T-cell (primary cell): ENCODE measurements at regions not wholly inside any gene's neighbourhood (a gene's known extent, or its start where the extent isn't known, plus 50 kb on each side); places are given as distances from the start of the nearest gene placed in this dataset.

Experiments used
- ATAC-seq, 4 experiments: fragments of 200-7000 bp in 3 of 4; fragments of 150-1000 bp in 1 of 4; cut with Tn5 transposase; replicated peaks in 1 of 4; 1 replicate in 3 of 4; 2 replicates in 1 of 4; pipeline ENCODE4 v1.10.0; 2021; ENCODE audit warnings: moderate library complexity in 3 of 4, mild to moderate bottlenecking in 2 of 4, moderate number of reproducible peaks in 1 of 4
- CTCF ChIA-PET, 2 donors: fragments of 300-600 bp; sonication (Branson Sonifier 250); formaldehyde crosslinking; loops; one replicate each; lab custom pipeline; 2022; ENCODE audit warnings: antibody characterized with exemption in 2 of 2; lab: Charles Lee
- POLR2A ChIA-PET, 2 donors: fragments of 300-600 bp; sonication (Branson Sonifier 250); formaldehyde crosslinking; loops; one replicate each; lab custom pipeline; 2022; ENCODE audit warnings: antibody characterized with exemption in 2 of 2; lab: Charles Lee
- DNase-seq, 35 experiments: peaks; one replicate each; pipeline versions ENCODE4 v3.0.0 to v3.0.0-alpha.2; 2013 to 2023
- H3K27ac ChIP-seq: one replicate; pipeline ENCODE4 v1.5.1; 2013; ENCODE audit warnings: low read length
- H3K27me3 ChIP-seq, 2 experiments: replicated peaks in 1 of 2; 1 replicate in 1 of 2; 2 replicates in 1 of 2; pipeline versions ENCODE4 v1.6.1 to v1.7.0; 2013; ENCODE audit warnings: low read length in 1 of 2, mixed read lengths in 1 of 2; ENCODE audit not compliant: control insufficient read depth in 2 of 2, insufficient read depth in 2 of 2; ENCODE audit errors: extremely low read depth in 1 of 2
- H3K36me3 ChIP-seq, 2 donors: 1 replicate in 1 of 2; 2 replicates in 1 of 2; pipeline versions ENCODE4 v1.6.1 to v1.7.0; 2013; ENCODE audit warnings: low read length in 1 of 2; ENCODE audit not compliant: control insufficient read depth in 2 of 2, insufficient read depth in 1 of 2; ENCODE audit errors: extremely low read depth in 1 of 2
- H3K4me1 ChIP-seq, 2 experiments: 1 replicate in 1 of 2; 2 replicates in 1 of 2; pipeline versions ENCODE4 v1.6.1 to v1.7.0; 2013; ENCODE audit warnings: low read length in 2 of 2, mixed read lengths in 1 of 2; ENCODE audit not compliant: insufficient read depth in 2 of 2, control insufficient read depth in 1 of 2; ENCODE audit errors: extremely low read depth in 1 of 2
- H3K4me3 ChIP-seq, 2 donors: 1 replicate in 1 of 2; 2 replicates in 1 of 2; pipeline versions ENCODE4 v1.5.1 to v1.7.0; 2013; ENCODE audit warnings: mild to moderate bottlenecking in 2 of 2, low read length in 1 of 2, moderate library complexity in 1 of 2; ENCODE audit not compliant: control insufficient read depth in 1 of 2; ENCODE audit errors: extremely low read depth in 1 of 2
- H3K9me3 ChIP-seq: 2 replicates; pipeline ENCODE4 v1.7.0; 2013
- H3K27ac Mint-ChIP-seq, 2 donors: one replicate each; pipeline ENCODE4 v1.8.0; 2020 to 2021; ENCODE audit warnings: mild to moderate bottlenecking in 2 of 2, mixed read lengths in 2 of 2
- H3K27me3 Mint-ChIP-seq, 2 donors: one replicate each; pipeline ENCODE4 v1.8.0; 2021 to 2022; ENCODE audit warnings: mixed read lengths in 2 of 2
- H3K36me3 Mint-ChIP-seq: one replicate; pipeline ENCODE4 v1.8.0; 2021; ENCODE audit warnings: mixed read lengths
- H3K4me1 Mint-ChIP-seq, 3 donors: one replicate each; pipeline ENCODE4 v1.8.0; 2020 to 2022; ENCODE audit warnings: mixed read lengths in 3 of 3, mild to moderate bottlenecking in 1 of 3
- H3K4me3 Mint-ChIP-seq, 3 donors: one replicate each; pipeline ENCODE4 v1.8.0; 2020 to 2022; ENCODE audit warnings: mild to moderate bottlenecking in 3 of 3, mixed read lengths in 3 of 3, moderate library complexity in 3 of 3
- H3K9me3 Mint-ChIP-seq, 3 donors: one replicate each; pipeline ENCODE4 v1.8.0; 2020 to 2022; ENCODE audit warnings: mixed read lengths in 3 of 3
- WGBS: methylation state at CpG from one replicate; pipeline ENCODE4 v1.1.5; 2013; ENCODE audit warnings: missing lambda C conversion rate; ENCODE audit not compliant: insufficient coverage; 5-methylcytosine and 5-hydroxymethylcytosine counted together

DNA sequence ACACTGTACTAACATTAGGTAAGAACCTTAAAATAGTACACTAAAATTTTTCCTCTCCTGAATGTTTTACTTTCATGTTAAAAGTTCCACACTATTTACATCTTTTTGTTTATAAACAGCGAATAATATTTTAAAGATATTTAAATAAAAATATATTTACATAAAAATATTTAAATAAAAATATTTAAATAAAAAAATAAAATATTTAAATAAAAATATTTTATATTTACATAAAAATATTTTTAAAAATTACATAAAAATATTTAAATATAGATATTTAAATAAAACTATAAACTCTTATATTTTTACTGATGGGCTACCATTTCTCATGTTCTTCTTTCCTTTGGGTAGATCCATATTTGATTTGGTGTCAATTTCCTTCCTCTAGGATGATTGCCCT is 619.0 kb downstream of the ANKRD7 start:
- Mint-ChIP-seq H3K4me3 (no peak overlapping the region), H3K27ac (no peak overlapping the region), H3K27me3 (no peaks in the 10 kb centered on the region), H3K9me3 (peaks cover 0 to 12% (median 5%) of the 10 kb centered on the region in 3 donors), H3K36me3 (no peaks in the 10 kb centered on the region), H3K4me1 (no peaks in the 10 kb centered on the region)
- Histone ChIP-seq H3K27ac (no peak overlapping the region), H3K9me3 (no peaks in the 10 kb centered on the region), H3K4me3 (no peak overlapping the region), H3K36me3 (no peaks in the 10 kb centered on the region), H3K27me3 (no peaks in the 10 kb centered on the region), H3K4me1 (no peaks in the 10 kb centered on the region)
- DNase-seq (no peak), ATAC-seq (no peak)
- WGBS: no CpG with 5 or more reads among the region's 1 CpG
- ChIA-PET CTCF (no interaction called here), POLR2A (no interaction called here)

- H3K27ac Mint-ChIP-seq: no peak overlapping the region
- no peaks in the 10 kb centered on the region for H3K36me3 Mint-ChIP-seq
- CTCF ChIA-PET: no interaction called here
- H3K4me1 ChIP-seq: no peaks in the 10 kb centered on the region
- no peaks in the 10 kb centered on the region for H3K36me3 ChIP-seq
- no peaks in the 10 kb centered on the region for H3K27me3 ChIP-seq
- no peak overlapping the region for H3K27ac ChIP-seq
- no peaks in the 10 kb centered on the region for H3K27me3 Mint-ChIP-seq
- WGBS: 20% methylated on average over 1 of the region's 3 CpGs
- H3K9me3 ChIP-seq: no peaks in the 10 kb centered on the region
- POLR2A ChIA-PET: no interaction called here
- no peak overlapping the region for H3K4me3 ChIP-seq
- no peak overlapping the region for H3K4me3 Mint-ChIP-seq
- DNase-seq: no peak
- no peaks in the 10 kb centered on the region for H3K4me1 Mint-ChIP-seq
- ATAC-seq: no peak
- H3K9me3 Mint-ChIP-seq: peaks cover 3 to 8% (median 5%) of the 10 kb centered on the region in 3 donors
These were observed 620.2 kb downstream of the ANKRD7 start for GRCh38 chr7:118844748-118845147.

DNA sequence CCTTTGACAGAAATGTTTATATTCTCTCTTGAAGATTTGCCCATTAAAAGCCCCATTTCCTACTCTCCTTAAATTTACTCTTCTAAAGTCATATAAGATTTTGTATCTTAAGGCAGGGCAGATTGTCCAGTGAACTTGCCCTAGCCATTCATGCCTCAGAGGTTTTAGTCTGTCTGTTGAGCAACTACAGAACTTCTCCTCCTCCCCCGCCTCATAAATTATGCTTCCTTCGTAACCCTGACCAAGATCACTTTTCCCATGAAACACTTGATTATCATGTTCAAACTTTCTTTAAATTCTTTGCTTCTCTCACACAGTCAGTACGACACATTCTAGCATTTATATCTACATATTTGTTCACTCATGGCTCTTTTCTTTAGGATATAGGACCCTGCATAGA is 621.3 kb downstream of the ANKRD7 start:
- Histone ChIP-seq H3K4me3 (no peak overlapping the region), H3K27ac (no peak overlapping the region), H3K27me3 (no peaks in the 10 kb centered on the region), H3K36me3 (no peaks in the 10 kb centered on the region), H3K4me1 (no peaks in the 10 kb centered on the region), H3K9me3 (no peaks in the 10 kb centered on the region)
- Mint-ChIP-seq H3K36me3 (no peaks in the 10 kb centered on the region), H3K4me3 (no peak overlapping the region), H3K27ac (no peak overlapping the region), H3K4me1 (no peaks in the 10 kb centered on the region), H3K27me3 (no peaks in the 10 kb centered on the region), H3K9me3 (peaks cover 3 to 8% (median 5%) of the 10 kb centered on the region in 3 donors)
- ATAC-seq (no peak), DNase-seq (no peak)
- POLR2A ChIA-PET: no interaction called here
- 94% methylated on average over 2 of the region's 3 CpGs for WGBS
- CTCF ChIA-PET: no interaction called here

- POLR2A ChIA-PET: no interaction called here
- Histone ChIP-seq H3K9me3 (no peaks in the 10 kb centered on the region), H3K27me3 (no peaks in the 10 kb centered on the region), H3K4me1 (no peaks in the 10 kb centered on the region), H3K36me3 (no peaks in the 10 kb centered on the region), H3K27ac (no peak overlapping the region), H3K4me3 (no peak overlapping the region)
- no peaks in the 10 kb centered on the region for H3K27me3 Mint-ChIP-seq
- ATAC-seq (no peak), DNase-seq (no peak)
- H3K27ac Mint-ChIP-seq: no peak overlapping the region
- H3K4me3 Mint-ChIP-seq: no peak overlapping the region
- H3K9me3 Mint-ChIP-seq: peaks cover 3 to 8% (median 5%) of the 10 kb centered on the region in 3 donors
- CTCF ChIA-PET: no interaction called here
- no peaks in the 10 kb centered on the region for H3K4me1 Mint-ChIP-seq
- no peaks in the 10 kb centered on the region for H3K36me3 Mint-ChIP-seq
These were observed 622.5 kb downstream of the ANKRD7 start for GRCh38 chr7:118846977-118847376.

- no peaks in the 10 kb centered on the region for H3K36me3 Mint-ChIP-seq
- DNase-seq (no peak), ATAC-seq (no peak)
- Histone ChIP-seq H3K27ac (no peak overlapping the region), H3K4me3 (no peak overlapping the region), H3K36me3 (no peaks in the 10 kb centered on the region), H3K4me1 (no peaks in the 10 kb centered on the region), H3K9me3 (no peaks in the 10 kb centered on the region), H3K27me3 (no peaks in the 10 kb centered on the region)
- 20% methylated on average over 1 of the region's 3 CpGs for WGBS
- no peaks in the 10 kb centered on the region for H3K27me3 Mint-ChIP-seq
- no peak overlapping the region for H3K27ac Mint-ChIP-seq
- ChIA-PET CTCF (no interaction called here), POLR2A (no interaction called here)
- H3K4me3 Mint-ChIP-seq: no peak overlapping the region
- peaks cover 2 to 12% (median 4%) of the 10 kb centered on the region in 3 donors for H3K9me3 Mint-ChIP-seq
- no peaks in the 10 kb centered on the region for H3K4me1 Mint-ChIP-seq
These were observed 630.8 kb downstream of the ANKRD7 start for GRCh38 chr7:118855290-118855689.

DNA sequence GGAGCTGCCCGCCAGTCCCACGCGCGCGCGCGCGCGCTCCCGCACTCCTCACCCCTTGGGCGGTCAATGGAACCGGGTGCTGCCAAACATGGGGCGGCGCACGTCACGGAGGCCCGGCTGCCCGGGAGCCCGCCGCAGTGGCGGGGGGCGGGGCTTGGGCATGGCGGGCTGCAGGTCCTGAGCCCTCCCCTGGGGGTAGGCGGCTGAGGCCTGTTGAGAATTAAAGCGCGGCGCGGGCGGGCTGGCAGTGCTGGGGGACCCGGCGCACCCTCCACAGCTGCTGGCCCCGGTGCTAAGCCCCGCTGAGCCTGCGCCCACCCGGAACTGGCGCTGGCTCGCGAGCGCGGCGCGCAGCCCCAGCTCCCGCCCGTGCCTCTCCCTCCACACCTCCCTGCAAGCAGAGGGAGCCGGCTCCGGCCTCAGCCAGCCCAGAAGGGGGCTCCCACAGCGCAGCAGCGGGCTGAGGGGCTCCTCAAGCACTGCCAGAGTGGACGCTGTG is 634.2 kb downstream of the ANKRD7 start:
- DNase-seq: peak in 1 of 35 experiments; percentile 29

DNA sequence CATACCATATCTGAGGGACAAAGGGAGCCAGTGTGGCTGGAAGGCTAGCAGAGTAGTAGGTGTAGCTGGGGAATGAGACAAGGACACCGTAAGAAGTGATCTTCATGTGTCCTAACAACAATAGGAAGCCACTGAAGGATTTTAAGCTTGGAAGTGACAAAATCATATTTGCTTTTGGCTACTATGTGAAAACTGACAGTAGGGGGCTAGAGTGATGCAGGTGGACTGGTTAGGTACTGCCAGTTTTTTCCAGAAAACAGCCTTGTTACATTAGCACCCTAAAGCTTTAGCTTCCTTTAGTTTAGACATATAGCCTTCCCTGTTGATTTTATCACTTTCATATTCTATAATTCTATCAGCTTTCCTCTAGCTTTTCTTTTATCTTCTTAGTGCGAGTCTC is 637.1 kb downstream of the ANKRD7 start:
- Histone ChIP-seq H3K27ac (no peak overlapping the region), H3K4me3 (no peak overlapping the region), H3K9me3 (no peaks in the 10 kb centered on the region), H3K4me1 (no peaks in the 10 kb centered on the region), H3K27me3 (no peaks in the 10 kb centered on the region), H3K36me3 (no peaks in the 10 kb centered on the region)
- ChIA-PET POLR2A (no interaction called here), CTCF (no interaction called here)
- 100% methylated on average over 1 of the region's 2 CpGs for WGBS
- DNase-seq (no peak), ATAC-seq (no peak)
- Mint-ChIP-seq H3K27ac (no peak overlapping the region), H3K4me3 (no peak overlapping the region), H3K27me3 (no peaks in the 10 kb centered on the region), H3K36me3 (no peaks in the 10 kb centered on the region), H3K9me3 (peaks cover 2 to 8% (median 6%) of the 10 kb centered on the region in 3 donors), H3K4me1 (no peaks in the 10 kb centered on the region)

More for the DNA sequence above, 634.2 kb downstream of the ANKRD7 start:
- Mint-ChIP-seq H3K36me3 (no peaks in the 10 kb centered on the region), H3K4me3 (no peak overlapping the region), H3K27me3 (no peaks in the 10 kb centered on the region), H3K27ac (no peak overlapping the region), H3K4me1 (no peaks in the 10 kb centered on the region), H3K9me3 (peaks cover 2 to 8% (median 7%) of the 10 kb centered on the region in 3 donors)
- Histone ChIP-seq H3K9me3 (no peaks in the 10 kb centered on the region), H3K4me3 (no peak overlapping the region), H3K4me1 (no peaks in the 10 kb centered on the region), H3K27me3 (no peaks in the 10 kb centered on the region), H3K36me3 (no peaks in the 10 kb centered on the region), H3K27ac (no peak overlapping the region)
- POLR2A ChIA-PET: no interaction called here
- no peak for ATAC-seq
- WGBS: 81% methylated on average over 25 of the region's 49 CpGs
- CTCF ChIA-PET: no interaction called here
